GM20000 (cell line): ENCODE measurements at regions not wholly inside any gene's neighbourhood (a gene's known extent, or its start where the extent isn't known, plus 50 kb on each side); places are given as distances from the start of the nearest gene placed in this dataset.

Experiments
- DNase-seq: peaks from one replicate; pipeline ENCODE4 v3.0.0; 2012; ENCODE audit warnings: low spot score
- CTCF ChIP-seq: IDR thresholded peaks from 2 replicates; pipeline ENCODE4 v1.5.1; 2012; ENCODE audit warnings: mild to moderate bottlenecking, control low read depth; ENCODE audit errors: extremely low read depth, missing control alignments

GRCh38 chr7:50146692-50147091 is 53.6 kb upstream of the ZPBP start:
- no peak for TF ChIP-seq CTCF
- no peak for DNase-seq

- TF ChIP-seq CTCF = no peak
- no peak for DNase-seq
These were observed 52.8 kb upstream of the ZPBP start for GRCh38 chr7:50145801-50146338.

GRCh38 chr7:50145226-50145625 is 52.2 kb upstream of the ZPBP start:
- TF ChIP-seq CTCF = no peak
- no peak for DNase-seq
